ENCODE measurements at regions not wholly inside any gene's neighbourhood (a gene's known extent, or its start where the extent isn't known, plus 50 kb on each side); places are given as distances from the start of the nearest gene placed in this dataset.

DNA sequence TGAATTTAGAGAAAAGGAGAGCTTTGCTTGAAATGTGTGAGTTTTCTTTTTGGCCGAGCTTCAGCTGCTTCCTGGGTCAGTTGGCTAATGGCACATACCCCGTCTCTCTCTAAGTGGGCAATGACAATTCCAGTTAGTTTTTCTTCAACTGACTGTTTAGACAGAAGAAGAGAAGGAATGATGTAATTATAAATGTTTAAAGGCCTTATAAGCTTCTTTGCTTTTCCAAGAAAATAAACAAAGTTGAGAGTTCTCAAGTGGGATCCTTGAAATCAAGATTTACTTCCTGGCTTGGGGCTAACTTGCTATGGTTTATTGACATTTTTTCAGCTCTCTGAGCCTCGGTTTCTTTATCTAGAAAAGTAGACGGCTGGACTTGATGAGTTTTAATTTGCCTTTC lies 794.9 kb upstream of the ACVR2A start:
- Histone ChIP-seq H3K36me3 (ENCODE audit: control insufficient read depth in 1 of 2, insufficient read depth in 2 of 2, low read length in 1 of 2) (no peaks in the 10 kb centered on the region), H3K4me3 (ENCODE audit: low read length in 2 of 2) (no peak overlapping the region), H3K9me3 (ENCODE audit: control insufficient read depth, low read length) (peaks cover 1% of the 10 kb centered on the region), H3K4me1 (ENCODE audit: control insufficient read depth in 1 of 2, insufficient read depth in 2 of 2, low read length in 2 of 2) (no peaks in the 10 kb centered on the region), H3K27ac (ENCODE audit: low read depth in 1 of 2, low read length in 2 of 2) (no peak overlapping the region), H3K27me3 (ENCODE audit: control insufficient read depth in 1 of 2, insufficient read depth in 2 of 2, low read length in 1 of 2) (no peaks in the 10 kb centered on the region)
- intact Hi-C loops (cut with DNase I), result no loop called here
- no peak for DNase-seq
- no peak for ATAC-seq (ENCODE audit: low FRiP score)
- 6 to 14% methylated on average over 4 of the region's 4 CpGs for WGBS, 2 donors

DNA sequence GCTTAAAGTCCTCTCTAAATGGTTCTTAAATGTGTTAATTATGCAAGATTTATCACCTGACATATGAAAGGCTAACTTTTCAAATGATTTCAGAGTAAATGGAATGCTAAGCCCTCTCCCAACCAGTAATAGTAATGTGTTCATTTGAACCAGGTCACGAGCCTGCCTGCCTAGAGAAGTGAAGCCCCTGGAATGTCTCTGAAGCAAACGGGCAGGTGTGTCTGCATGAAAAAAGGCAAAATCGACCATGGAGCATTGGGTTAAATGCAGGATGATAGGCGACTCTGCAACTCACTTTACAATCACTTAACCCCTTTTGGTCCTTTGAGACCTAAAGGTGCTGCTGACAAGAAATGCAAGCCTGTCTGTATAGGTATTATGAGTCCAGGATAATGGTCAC lies 798.4 kb upstream of the ACVR2A start:
- intact Hi-C loops (cut with DNase I), result no loop called here
- WGBS, 2 donors, result 53% methylated on average over 4 of the region's 4 CpGs
- ATAC-seq (ENCODE audit: low FRiP score), result no peak

GRCh38 chr2:147045113-147045512 lies 799.7 kb upstream of the ACVR2A start:
- no peak overlapping the region for H3K4me3 ChIP-seq (ENCODE audit: low read length in 2 of 2)
- no peaks in the 10 kb centered on the region for H3K27me3 ChIP-seq (ENCODE audit: control insufficient read depth in 1 of 2, insufficient read depth in 2 of 2, low read length in 1 of 2)
- H3K9me3 ChIP-seq (ENCODE audit: control insufficient read depth, low read length), result no peaks in the 10 kb centered on the region
- ATAC-seq (ENCODE audit: low FRiP score), result no peak
- intact Hi-C loops (cut with DNase I), result no loop called here
- H3K36me3 ChIP-seq (ENCODE audit: control insufficient read depth in 1 of 2, insufficient read depth in 2 of 2, low read length in 1 of 2), result no peaks in the 10 kb centered on the region
- DNase-seq, result no peak
- H3K4me1 ChIP-seq (ENCODE audit: control insufficient read depth in 1 of 2, insufficient read depth in 2 of 2, low read length in 2 of 2), result no peaks in the 10 kb centered on the region
- 33 to 34% methylated on average over 2 of the region's 2 CpGs for WGBS, 2 donors
- no peak overlapping the region for H3K27ac ChIP-seq (ENCODE audit: low read depth in 1 of 2, low read length in 2 of 2)

More for the DNA sequence above, 798.4 kb upstream of the ACVR2A start:
- Histone ChIP-seq H3K27me3 (ENCODE audit: control insufficient read depth in 1 of 2, insufficient read depth in 2 of 2, low read length in 1 of 2) (no peaks in the 10 kb centered on the region), H3K36me3 (ENCODE audit: control insufficient read depth in 1 of 2, insufficient read depth in 2 of 2, low read length in 1 of 2) (no peaks in the 10 kb centered on the region), H3K27ac (ENCODE audit: low read depth in 1 of 2, low read length in 2 of 2) (no peak overlapping the region), H3K4me3 (ENCODE audit: low read length in 2 of 2) (no peak overlapping the region), H3K4me1 (ENCODE audit: control insufficient read depth in 1 of 2, insufficient read depth in 2 of 2, low read length in 2 of 2) (no peaks in the 10 kb centered on the region), H3K9me3 (ENCODE audit: control insufficient read depth, low read length) (no peaks in the 10 kb centered on the region)
- no peak for DNase-seq

GRCh38 chr2:147041121-147041494 lies 803.7 kb upstream of the ACVR2A start:
- intact Hi-C loops (cut with DNase I), result no loop called here
- ATAC-seq (ENCODE audit: low FRiP score), result no peak

DNA sequence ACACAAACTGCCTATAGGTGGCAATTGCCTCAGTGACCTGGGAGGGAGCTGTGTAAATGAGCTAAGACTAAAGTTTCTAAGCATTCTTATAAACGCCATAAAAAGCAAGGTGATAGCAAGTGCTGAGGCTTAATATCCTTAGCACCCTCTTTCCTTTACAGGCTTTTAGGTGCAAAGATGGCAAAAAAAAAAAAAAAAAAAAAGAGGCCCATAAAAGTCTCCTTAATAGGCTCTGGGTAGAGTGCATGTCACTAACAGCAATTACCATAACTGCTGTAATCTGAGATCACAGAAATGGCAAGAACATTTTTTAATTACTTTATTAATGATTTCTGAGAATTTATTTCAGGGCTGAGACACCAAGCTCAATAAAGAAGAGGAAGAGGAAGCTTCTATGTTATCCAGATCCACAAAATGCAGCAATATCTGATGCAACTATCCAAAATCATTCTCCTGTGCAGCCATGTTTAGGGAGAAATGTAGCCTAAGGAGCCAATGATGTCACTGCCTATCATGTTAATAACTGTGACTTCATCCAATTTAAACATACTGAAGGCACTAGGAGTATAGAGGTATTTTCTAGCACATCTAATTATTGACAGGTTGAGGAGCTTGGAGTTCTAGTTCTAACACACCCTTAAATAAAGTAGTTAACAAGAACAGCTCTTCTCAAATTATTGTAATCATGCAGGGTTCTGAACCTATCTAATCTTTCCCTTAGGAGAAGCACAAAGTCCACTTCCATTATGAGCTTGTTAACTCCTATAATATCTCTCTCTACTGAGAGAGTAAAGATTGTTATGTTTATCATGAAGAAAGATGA lies 804.3 kb upstream of the ACVR2A start:
- 59 to 74% methylated on average over 1 of the region's 1 CpG for WGBS, 2 donors
- intact Hi-C loops (cut with DNase I), result no loop called here
- H3K36me3 ChIP-seq (ENCODE audit: control insufficient read depth in 1 of 2, insufficient read depth in 2 of 2, low read length in 1 of 2), result no peaks in the 10 kb centered on the region

More at GRCh38 chr2:147041121-147041494, 803.7 kb upstream of the ACVR2A start:
- Histone ChIP-seq H3K4me1 (ENCODE audit: control insufficient read depth in 1 of 2, insufficient read depth in 2 of 2, low read length in 2 of 2) (no peaks in the 10 kb centered on the region), H3K4me3 (ENCODE audit: low read length in 2 of 2) (no peak overlapping the region), H3K36me3 (ENCODE audit: control insufficient read depth in 1 of 2, insufficient read depth in 2 of 2, low read length in 1 of 2) (no peaks in the 10 kb centered on the region), H3K9me3 (ENCODE audit: control insufficient read depth, low read length) (no peaks in the 10 kb centered on the region), H3K27ac (ENCODE audit: low read depth in 1 of 2, low read length in 2 of 2) (no peak overlapping the region), H3K27me3 (ENCODE audit: control insufficient read depth in 1 of 2, insufficient read depth in 2 of 2, low read length in 1 of 2) (no peaks in the 10 kb centered on the region)
- no peak for DNase-seq
- WGBS, 2 donors, result 86 to 88% methylated on average over 1 of the region's 1 CpG

GRCh38 chr2:147037048-147037447 lies 807.8 kb upstream of the ACVR2A start:
- ATAC-seq (ENCODE audit: low FRiP score) (no peak), DNase-seq (no peak)
- no peak overlapping the region for H3K4me3 ChIP-seq (ENCODE audit: low read length in 2 of 2)
- H3K4me1 ChIP-seq (ENCODE audit: control insufficient read depth in 1 of 2, insufficient read depth in 2 of 2, low read length in 2 of 2), result no peaks in the 10 kb centered on the region
- H3K27me3 ChIP-seq (ENCODE audit: control insufficient read depth in 1 of 2, insufficient read depth in 2 of 2, low read length in 1 of 2), result no peaks in the 10 kb centered on the region
- H3K36me3 ChIP-seq (ENCODE audit: control insufficient read depth in 1 of 2, insufficient read depth in 2 of 2, low read length in 1 of 2), result no peaks in the 10 kb centered on the region
- WGBS, 2 donors, result 82 to 85% methylated on average over 3 of the region's 3 CpGs
- H3K27ac ChIP-seq (ENCODE audit: low read depth in 1 of 2, low read length in 2 of 2), result no peak overlapping the region
- H3K9me3 ChIP-seq (ENCODE audit: control insufficient read depth, low read length), result no peaks in the 10 kb centered on the region
- intact Hi-C loops (cut with DNase I), result no loop called here

More for the DNA sequence above, 804.3 kb upstream of the ACVR2A start:
- no peaks in the 10 kb centered on the region for H3K27me3 ChIP-seq (ENCODE audit: control insufficient read depth in 1 of 2, insufficient read depth in 2 of 2, low read length in 1 of 2)
- H3K27ac ChIP-seq (ENCODE audit: low read depth in 1 of 2, low read length in 2 of 2), result no peak overlapping the region
- no peak for DNase-seq
- no peaks in the 10 kb centered on the region for H3K9me3 ChIP-seq (ENCODE audit: control insufficient read depth, low read length)
- no peak overlapping the region for H3K4me3 ChIP-seq (ENCODE audit: low read length in 2 of 2)
- no peak for ATAC-seq (ENCODE audit: low FRiP score)
- H3K4me1 ChIP-seq (ENCODE audit: control insufficient read depth in 1 of 2, insufficient read depth in 2 of 2, low read length in 2 of 2), result no peaks in the 10 kb centered on the region

GRCh38 chr2:147033044-147033443 lies 811.8 kb upstream of the ACVR2A start:
- intact Hi-C loops (cut with DNase I), result no loop called here
- Histone ChIP-seq H3K9me3 (ENCODE audit: control insufficient read depth, low read length) (no peaks in the 10 kb centered on the region), H3K4me3 (ENCODE audit: low read length in 2 of 2) (no peak overlapping the region), H3K4me1 (ENCODE audit: control insufficient read depth in 1 of 2, insufficient read depth in 2 of 2, low read length in 2 of 2) (no peaks in the 10 kb centered on the region), H3K27me3 (ENCODE audit: control insufficient read depth in 1 of 2, insufficient read depth in 2 of 2, low read length in 1 of 2) (no peaks in the 10 kb centered on the region), H3K27ac (ENCODE audit: low read depth in 1 of 2, low read length in 2 of 2) (no peak overlapping the region), H3K36me3 (ENCODE audit: control insufficient read depth in 1 of 2, insufficient read depth in 2 of 2, low read length in 1 of 2) (no peaks in the 10 kb centered on the region)
- ATAC-seq (ENCODE audit: low FRiP score) (no peak), DNase-seq (no peak)
- 24 to 49% methylated on average over 1 of the region's 1 CpG for WGBS, 2 donors

DNA sequence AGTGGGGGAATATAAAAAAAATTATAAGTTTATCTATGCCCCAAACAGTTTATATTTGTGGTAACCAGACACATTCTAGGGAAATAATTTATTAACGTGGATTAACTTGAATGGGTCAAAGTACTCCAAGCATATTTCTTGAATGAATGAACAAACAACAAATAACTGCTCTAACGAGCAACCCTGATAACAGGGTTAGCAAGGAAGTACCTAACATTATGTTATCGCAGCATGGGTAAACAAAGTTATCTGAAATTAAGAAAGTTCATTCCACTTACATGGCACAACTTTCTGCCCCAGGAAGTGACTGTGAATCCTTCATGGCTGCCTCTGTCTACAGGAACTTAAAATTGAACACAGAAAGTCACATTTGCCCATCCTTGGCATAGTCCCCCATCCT lies 812.9 kb upstream of the ACVR2A start:
- no peak for ATAC-seq (ENCODE audit: low FRiP score)
- H3K4me3 ChIP-seq (ENCODE audit: low read length in 2 of 2), result no peak overlapping the region
- no peaks in the 10 kb centered on the region for H3K36me3 ChIP-seq (ENCODE audit: control insufficient read depth in 1 of 2, insufficient read depth in 2 of 2, low read length in 1 of 2)
- H3K4me1 ChIP-seq (ENCODE audit: control insufficient read depth in 1 of 2, insufficient read depth in 2 of 2, low read length in 2 of 2), result no peaks in the 10 kb centered on the region
- no peaks in the 10 kb centered on the region for H3K27me3 ChIP-seq (ENCODE audit: control insufficient read depth in 1 of 2, insufficient read depth in 2 of 2, low read length in 1 of 2)
- intact Hi-C loops (cut with DNase I), result no loop called here
- no peak overlapping the region for H3K27ac ChIP-seq (ENCODE audit: low read depth in 1 of 2, low read length in 2 of 2)
- 62 to 75% methylated on average over 3 of the region's 3 CpGs for WGBS, 2 donors
- no peak for DNase-seq
- H3K9me3 ChIP-seq (ENCODE audit: control insufficient read depth, low read length), result no peaks in the 10 kb centered on the region

DNA sequence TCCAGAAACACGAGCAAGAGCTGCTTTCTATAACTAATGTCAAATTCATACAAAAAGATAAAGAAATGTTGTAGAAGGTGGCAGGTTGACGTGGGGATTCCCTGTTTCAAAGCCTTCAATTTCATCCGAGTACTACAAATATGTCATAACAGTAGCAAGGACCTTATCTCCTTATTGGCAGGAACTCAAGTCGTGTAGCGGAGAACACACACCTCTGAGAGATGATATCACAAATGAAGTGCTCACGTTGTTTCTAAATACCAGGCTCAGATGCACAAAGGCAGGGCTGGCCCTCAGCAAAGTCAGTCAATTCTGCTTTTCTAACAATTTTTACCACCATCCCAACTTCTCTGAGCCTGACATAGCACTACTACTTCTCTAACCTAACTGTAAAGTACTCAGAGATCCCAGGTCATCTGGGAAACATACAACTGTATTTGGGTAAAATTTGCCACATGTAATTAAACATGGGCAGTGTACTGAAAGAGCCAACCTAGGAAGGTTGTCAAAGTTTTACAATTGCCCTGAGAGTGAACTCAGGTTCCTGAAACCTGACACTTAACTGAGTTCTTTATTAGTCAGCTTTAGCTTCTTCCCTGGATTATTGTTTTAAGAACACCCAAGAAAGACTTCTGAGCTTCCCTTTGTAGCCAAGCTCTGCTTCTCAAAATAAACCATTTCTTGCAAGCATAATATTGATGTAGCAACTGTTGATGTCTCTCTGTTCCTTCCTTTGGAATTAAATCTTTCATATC lies 813.7 kb upstream of the ACVR2A start:
- intact Hi-C loops (cut with DNase I), result no loop called here
- H3K4me3 ChIP-seq (ENCODE audit: low read length in 2 of 2), result no peak overlapping the region

More for the DNA sequence above, 813.7 kb upstream of the ACVR2A start:
- DNase-seq (no peak), ATAC-seq (ENCODE audit: low FRiP score) (no peak)
- WGBS, 2 donors, result 51 to 57% methylated on average over 6 of the region's 6 CpGs
- no peaks in the 10 kb centered on the region for H3K36me3 ChIP-seq (ENCODE audit: control insufficient read depth in 1 of 2, insufficient read depth in 2 of 2, low read length in 1 of 2)
- H3K9me3 ChIP-seq (ENCODE audit: control insufficient read depth, low read length), result no peaks in the 10 kb centered on the region
- H3K27me3 ChIP-seq (ENCODE audit: control insufficient read depth in 1 of 2, insufficient read depth in 2 of 2, low read length in 1 of 2), result no peaks in the 10 kb centered on the region
- H3K27ac ChIP-seq (ENCODE audit: low read depth in 1 of 2, low read length in 2 of 2), result no peak overlapping the region
- no peaks in the 10 kb centered on the region for H3K4me1 ChIP-seq (ENCODE audit: control insufficient read depth in 1 of 2, insufficient read depth in 2 of 2, low read length in 2 of 2)
